KMS-11 (cell line): ENCODE measurements at regions not wholly inside any gene's neighbourhood (a gene's known extent, or its start where the extent isn't known, plus 50 kb on each side); places are given as distances from the start of the nearest gene placed in this dataset.

Experiments
- H2AFZ ChIP-seq: fragments of 200-600 bp; sonication (generic); 2 replicates; pipeline ENCODE4 v1.6.1; 2016; ENCODE audit warnings: antibody characterized with exemption, mixed run types, low read depth
- H3K27ac ChIP-seq: fragments of 200-600 bp; sonication (generic); 2 replicates; pipeline ENCODE4 v1.6.1; 2016; ENCODE audit warnings: mild to moderate bottlenecking, mixed run types
- H3K27me3 ChIP-seq: fragments of 200-600 bp; sonication (generic); 2 replicates; pipeline ENCODE4 v1.6.1; 2017; ENCODE audit warnings: mild to moderate bottlenecking, low read depth, mixed run types, moderate library complexity; ENCODE audit not compliant: insufficient read depth
- H3K36me3 ChIP-seq: fragments of 200-600 bp; sonication (generic); 2 replicates; pipeline ENCODE4 v1.6.1; 2017; ENCODE audit warnings: mild to moderate bottlenecking, mixed run types; ENCODE audit not compliant: insufficient read depth
- H3K4me1 ChIP-seq: fragments of 200-600 bp; sonication (generic); 2 replicates; pipeline ENCODE4 v1.6.1; 2016; ENCODE audit warnings: mild to moderate bottlenecking, low read depth, mixed run types; ENCODE audit not compliant: poor library complexity, severe bottlenecking
- H3K4me2 ChIP-seq: fragments of 200-600 bp; sonication (generic); 2 replicates; pipeline ENCODE4 v1.7.0; 2016; ENCODE audit warnings: mild to moderate bottlenecking, mixed run types
- H3K4me3 ChIP-seq: fragments of 200-600 bp; sonication (generic); IDR thresholded peaks from 2 replicates; pipeline ENCODE4 v1.6.1; 2017; ENCODE audit warnings: low read depth, low read length, mixed read lengths; ENCODE audit not compliant: insufficient read depth
- H3K79me2 ChIP-seq: fragments of 200-600 bp; sonication (generic); 2 replicates; pipeline ENCODE4 v1.6.1; 2016; ENCODE audit warnings: low read depth, mixed run types; ENCODE audit not compliant: insufficient read depth
- H3K9ac ChIP-seq: fragments of 200-600 bp; sonication (generic); 2 replicates; pipeline ENCODE4 v1.6.1; 2016; ENCODE audit warnings: mild to moderate bottlenecking, mixed run types
- H4K20me1 ChIP-seq: fragments of 200-600 bp; sonication (generic); 2 replicates; pipeline ENCODE4 v1.6.1; 2016; ENCODE audit warnings: mild to moderate bottlenecking, mixed run types; ENCODE audit not compliant: insufficient read depth
- TF ChIP-seq, protein P1 (sequence below): fragments of 200-600 bp; sonication (generic); conservative IDR thresholded peaks from 2 replicates; pipeline ENCODE4 v1.6.1; 2017; ENCODE audit warnings: low read depth, mild to moderate bottlenecking, antibody characterized with exemption, low read length, moderate library complexity, mixed read lengths

DNA sequence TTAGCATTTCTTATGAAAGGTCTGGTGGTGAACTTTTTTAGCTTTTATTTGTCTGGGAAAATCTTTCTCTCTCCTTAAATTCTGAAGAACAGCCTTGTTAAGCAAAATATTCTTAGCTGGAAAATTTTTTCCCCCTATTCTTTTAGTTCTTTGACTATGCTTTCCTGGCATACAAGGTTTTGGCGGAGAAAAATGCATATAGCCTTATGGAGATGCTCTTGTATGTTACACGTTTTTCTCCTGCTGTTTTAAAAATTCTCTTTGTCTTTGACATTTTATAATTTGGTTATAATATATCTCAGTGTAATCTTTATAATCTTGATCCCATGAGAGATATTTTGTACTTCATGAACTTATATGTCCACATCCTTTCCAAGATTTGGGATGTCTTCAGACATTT is 1190.4 kb upstream of the ZEB2 start:
- H3K4me1 ChIP-seq = no peaks in the 10 kb centered on the region
- H4K20me1 ChIP-seq = no peaks in the 10 kb centered on the region
- no peak overlapping the region for H2AFZ ChIP-seq
- H3K4me3 ChIP-seq = no peak overlapping the region
- no peaks in the 10 kb centered on the region for H3K27me3 ChIP-seq
- H3K9ac ChIP-seq = no peak overlapping the region
- H3K79me2 ChIP-seq = no peaks in the 10 kb centered on the region
- no peak overlapping the region for H3K4me2 ChIP-seq
- H3K36me3 ChIP-seq = no peaks in the 10 kb centered on the region
- H3K27ac ChIP-seq = no peak overlapping the region
- TF ChIP-seq, protein P1, sequence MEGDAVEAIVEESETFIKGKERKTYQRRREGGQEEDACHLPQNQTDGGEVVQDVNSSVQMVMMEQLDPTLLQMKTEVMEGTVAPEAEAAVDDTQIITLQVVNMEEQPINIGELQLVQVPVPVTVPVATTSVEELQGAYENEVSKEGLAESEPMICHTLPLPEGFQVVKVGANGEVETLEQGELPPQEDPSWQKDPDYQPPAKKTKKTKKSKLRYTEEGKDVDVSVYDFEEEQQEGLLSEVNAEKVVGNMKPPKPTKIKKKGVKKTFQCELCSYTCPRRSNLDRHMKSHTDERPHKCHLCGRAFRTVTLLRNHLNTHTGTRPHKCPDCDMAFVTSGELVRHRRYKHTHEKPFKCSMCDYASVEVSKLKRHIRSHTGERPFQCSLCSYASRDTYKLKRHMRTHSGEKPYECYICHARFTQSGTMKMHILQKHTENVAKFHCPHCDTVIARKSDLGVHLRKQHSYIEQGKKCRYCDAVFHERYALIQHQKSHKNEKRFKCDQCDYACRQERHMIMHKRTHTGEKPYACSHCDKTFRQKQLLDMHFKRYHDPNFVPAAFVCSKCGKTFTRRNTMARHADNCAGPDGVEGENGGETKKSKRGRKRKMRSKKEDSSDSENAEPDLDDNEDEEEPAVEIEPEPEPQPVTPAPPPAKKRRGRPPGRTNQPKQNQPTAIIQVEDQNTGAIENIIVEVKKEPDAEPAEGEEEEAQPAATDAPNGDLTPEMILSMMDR = no peak

DNA sequence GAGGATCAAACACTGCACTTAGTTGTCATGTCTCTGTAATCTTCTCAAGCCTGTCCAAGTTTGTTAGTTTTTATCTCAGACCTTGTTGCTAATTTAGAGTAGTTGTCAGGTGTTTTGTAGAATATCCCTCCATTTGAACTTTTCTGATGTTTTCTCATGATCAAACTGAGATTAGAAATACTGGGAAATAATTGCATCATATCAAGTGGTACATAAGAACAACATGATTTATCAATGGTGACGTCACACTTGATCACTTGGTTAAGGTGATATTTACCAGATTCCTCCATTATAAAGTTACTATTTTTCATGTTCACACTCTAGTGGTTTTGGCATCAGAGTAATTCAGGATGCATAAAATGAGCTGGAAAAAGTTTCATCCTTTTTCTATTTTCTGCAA is 1182.4 kb upstream of the ZEB2 start:
- H3K4me1 ChIP-seq = no peaks in the 10 kb centered on the region
- H3K79me2 ChIP-seq = no peaks in the 10 kb centered on the region
- H3K4me3 ChIP-seq = no peak overlapping the region
- no peak overlapping the region for H3K4me2 ChIP-seq
- H3K36me3 ChIP-seq = no peaks in the 10 kb centered on the region
- no peak overlapping the region for H2AFZ ChIP-seq
- no peaks in the 10 kb centered on the region for H3K27me3 ChIP-seq
- no peak overlapping the region for H3K27ac ChIP-seq
- H4K20me1 ChIP-seq = no peaks in the 10 kb centered on the region
- TF ChIP-seq, protein P1 = no peak
- H3K9ac ChIP-seq = no peak overlapping the region

DNA sequence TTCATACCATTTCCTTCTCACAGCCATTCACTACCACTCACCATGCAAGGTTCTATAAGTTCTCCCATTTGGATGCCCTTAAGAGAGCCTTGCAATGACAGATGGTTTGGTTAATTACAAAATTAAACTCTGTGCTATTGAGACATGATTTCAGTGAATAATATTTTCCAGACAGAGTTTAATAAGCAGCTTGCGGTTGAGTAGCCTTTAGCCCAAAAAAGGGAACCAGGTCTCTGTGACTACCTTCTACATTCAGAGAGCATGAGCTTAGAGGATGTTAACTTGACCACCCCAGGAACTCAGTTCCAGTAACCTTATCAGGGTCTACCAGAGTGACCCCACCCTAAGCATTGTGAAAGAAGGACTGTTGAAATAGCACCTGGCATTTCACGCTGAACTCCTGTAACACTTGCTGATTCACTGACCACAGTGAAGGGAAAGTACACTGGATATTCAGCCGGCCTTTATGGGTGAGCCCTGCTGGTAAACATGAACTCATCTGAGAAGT is 1173.1 kb upstream of the ZEB2 start:
- Histone ChIP-seq H3K27me3 (no peaks in the 10 kb centered on the region), H2AFZ (no peak overlapping the region), H3K4me3 (no peak overlapping the region), H3K36me3 (no peaks in the 10 kb centered on the region), H3K9ac (no peak overlapping the region), H3K79me2 (no peaks in the 10 kb centered on the region), H3K27ac (no peak overlapping the region), H3K4me1 (no peaks in the 10 kb centered on the region), H4K20me1 (no peaks in the 10 kb centered on the region), H3K4me2 (no peak overlapping the region)
- TF ChIP-seq, protein P1 = no peak

DNA sequence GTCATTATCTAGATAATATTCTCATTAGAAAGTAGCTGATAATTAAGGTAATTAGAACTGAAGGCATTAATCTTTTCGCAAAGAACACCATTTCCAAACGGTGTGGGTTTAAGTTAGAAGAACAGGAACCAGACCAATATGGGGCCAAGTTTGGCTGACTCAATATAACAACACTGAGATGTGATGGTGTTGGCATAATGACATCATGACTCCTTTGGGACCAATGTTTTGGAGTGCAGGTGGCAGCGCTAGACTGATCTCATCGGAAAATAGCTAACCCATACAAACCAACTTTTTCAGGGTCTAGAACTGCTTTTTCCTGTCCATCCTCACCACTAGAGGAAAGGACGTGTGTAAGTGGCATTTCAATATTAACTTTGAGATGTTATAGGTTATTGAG is 1171.7 kb upstream of the ZEB2 start:
- Histone ChIP-seq H3K27ac (no peak overlapping the region), H3K4me2 (no peak overlapping the region)

More for the DNA sequence above, 1171.7 kb upstream of the ZEB2 start:
- H3K4me3 ChIP-seq = no peak overlapping the region
- no peak overlapping the region for H3K9ac ChIP-seq
- no peaks in the 10 kb centered on the region for H3K36me3 ChIP-seq
- TF ChIP-seq, protein P1 = no peak
- no peaks in the 10 kb centered on the region for H3K79me2 ChIP-seq
- H4K20me1 ChIP-seq = no peaks in the 10 kb centered on the region
- H3K27me3 ChIP-seq = no peaks in the 10 kb centered on the region
- H3K4me1 ChIP-seq = no peaks in the 10 kb centered on the region
- no peak overlapping the region for H2AFZ ChIP-seq
